Tibial artery (tissue), 4 donors: ENCODE measurements at regions not wholly inside any gene's neighbourhood (a gene's known extent, or its start where the extent isn't known, plus 50 kb on each side); places are given as distances from the start of the nearest gene placed in this dataset.

ENCODE experiments used
- DNase-seq, 2 donors: peaks; one replicate each; pipeline ENCODE4 v3.0.0-alpha.2; 2019
- H3K27ac ChIP-seq, 2 donors: fragments of 200-600 bp; sonication (generic) in 1 of 2; 1 replicate in 1 of 2; 2 replicates in 1 of 2; pipeline ENCODE4 v1.5.1; 2018 to 2019; ENCODE audit warnings: mild to moderate bottlenecking in 1 of 2
- H3K27me3 ChIP-seq, 2 donors: fragments of 200-600 bp; sonication (generic) in 1 of 2; one replicate each; pipeline versions ENCODE4 v1.5.1 to v1.6.0; 2016 to 2019
- H3K36me3 ChIP-seq, 3 donors: fragments of 200-600 bp; sonication (generic) in 2 of 3; one replicate each; pipeline ENCODE4 v1.5.1; 2016 to 2019; ENCODE audit warnings: mild to moderate bottlenecking in 2 of 3
- H3K4me1 ChIP-seq, 4 donors: fragments of 200-600 bp; sonication (generic) in 2 of 4; 1 replicate in 3 of 4; 2 replicates in 1 of 4; pipeline ENCODE4 v1.5.1; 2016 to 2019
- H3K4me3 ChIP-seq, 2 donors: fragments of 200-600 bp; sonication (generic) in 1 of 2; 1 replicate in 1 of 2; 2 replicates in 1 of 2; pipeline ENCODE4 v1.5.1; 2018 to 2019; ENCODE audit warnings: mild to moderate bottlenecking in 2 of 2
- H3K9me3 ChIP-seq, 3 donors: fragments of 200-600 bp; sonication (generic) in 1 of 3; one replicate each; pipeline ENCODE4 v1.5.1; 2016 to 2019
- CTCF ChIP-seq, 2 experiments: fragments of 200-600 bp in 1 of 2; fragments of 450-650 bp in 1 of 2; IDR thresholded peaks; one replicate each; pipeline ENCODE4 v1.5.1; 2017 to 2019; ENCODE audit warnings: antibody characterized with exemption in 2 of 2, mild to moderate bottlenecking in 1 of 2, moderate library complexity in 1 of 2
- intact Hi-C: fragments of 100-400 bp; cut with DNase I; formaldehyde crosslinking; loops from one replicate; pipeline ENCODE4 v1.15.0; 2023; ENCODE audit warnings: low total_unique reads

DNA sequence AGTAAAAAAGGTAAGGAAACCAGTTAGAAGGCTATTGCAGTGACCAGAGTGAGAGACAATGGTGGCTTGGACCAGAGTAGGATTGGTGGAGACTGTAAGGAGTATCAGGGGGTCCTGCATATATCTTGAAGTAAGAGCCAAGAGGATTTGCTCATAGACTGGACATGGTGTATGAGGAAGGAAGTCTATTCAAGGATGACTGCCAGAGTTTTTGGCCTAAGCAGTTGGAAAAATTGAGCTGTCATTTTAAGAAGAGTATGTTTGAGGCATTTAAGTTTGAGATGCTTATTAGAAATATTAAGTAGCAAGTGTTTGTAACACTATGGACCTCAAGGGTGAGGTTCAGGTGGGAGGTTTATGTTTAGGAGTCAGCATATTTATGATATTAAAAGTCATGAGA is 596.6 kb downstream of the METTL15 start:
- H3K27me3 ChIP-seq, result no peaks in the 10 kb centered on the region
- no peak overlapping the region for H3K27ac ChIP-seq
- intact Hi-C loops, result no loop called here
- no peak overlapping the region for H3K4me3 ChIP-seq
- no peaks in the 10 kb centered on the region for H3K36me3 ChIP-seq
- no peak for TF ChIP-seq CTCF (IDR thresholded peaks at IDR 0.05)
- DNase-seq, result no peak
- H3K9me3 ChIP-seq, result no peaks in the 10 kb centered on the region
- H3K4me1 ChIP-seq, result peaks cover 0 to 4% (median 0%) of the 10 kb centered on the region in 4 donors

- H3K4me1 ChIP-seq, result peaks cover 0 to 4% (median 0%) of the 10 kb centered on the region in 4 donors
- H3K27ac ChIP-seq, result no peak overlapping the region
- no peak for TF ChIP-seq CTCF (IDR thresholded peaks at IDR 0.05)
- H3K36me3 ChIP-seq, result no peaks in the 10 kb centered on the region
- intact Hi-C loops, result no loop called here
- H3K9me3 ChIP-seq, result no peaks in the 10 kb centered on the region
- no peaks in the 10 kb centered on the region for H3K27me3 ChIP-seq
- H3K4me3 ChIP-seq, result no peak overlapping the region
- DNase-seq, result no peak
These were observed 595.2 kb downstream of the METTL15 start for GRCh38 chr11:28703371-28703770.

- Histone ChIP-seq H3K4me1 (peaks cover 0 to 4% (median 0%) of the 10 kb centered on the region in 4 donors), H3K9me3 (no peaks in the 10 kb centered on the region), H3K36me3 (no peaks in the 10 kb centered on the region), H3K27me3 (no peaks in the 10 kb centered on the region), H3K4me3 (no peak overlapping the region), H3K27ac (no peak overlapping the region)
- no peak for TF ChIP-seq CTCF (IDR thresholded peaks at IDR 0.05)
- intact Hi-C loops, result no loop called here
- DNase-seq, result no peak
These were observed 594.7 kb downstream of the METTL15 start for GRCh38 chr11:28702871-28703270.

DNA sequence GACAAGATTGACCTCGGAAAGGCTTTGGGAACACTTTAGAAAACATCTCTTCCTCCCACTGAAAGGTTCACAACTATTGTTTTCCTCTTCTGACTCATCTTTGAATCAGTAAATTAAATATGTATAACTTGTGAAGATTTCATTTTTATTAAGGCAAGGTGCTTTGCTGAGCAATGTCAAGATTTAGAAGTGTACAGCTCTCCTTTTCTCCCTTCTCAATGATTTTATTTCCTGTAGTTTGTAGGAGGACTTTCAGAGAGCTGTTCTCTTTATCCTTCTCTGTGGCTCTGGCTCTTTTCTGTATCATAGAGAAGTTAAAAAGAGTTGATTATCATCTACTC is 594.2 kb downstream of the METTL15 start:
- TF ChIP-seq CTCF (IDR thresholded peaks at IDR 0.05), result no peak
- Histone ChIP-seq H3K27me3 (no peaks in the 10 kb centered on the region), H3K36me3 (no peaks in the 10 kb centered on the region), H3K4me3 (no peak overlapping the region), H3K9me3 (no peaks in the 10 kb centered on the region), H3K4me1 (peaks cover 0 to 4% (median 0%) of the 10 kb centered on the region in 4 donors), H3K27ac (no peak overlapping the region)
- intact Hi-C loops, result no loop called here
- no peak for DNase-seq

GRCh38 chr11:28701760-28702449 is 593.7 kb downstream of the METTL15 start:
- Histone ChIP-seq H3K9me3 (no peaks in the 10 kb centered on the region), H3K27ac (no peak overlapping the region), H3K4me3 (no peak overlapping the region), H3K27me3 (no peaks in the 10 kb centered on the region), H3K36me3 (no peaks in the 10 kb centered on the region), H3K4me1 (peaks cover 0 to 4% (median 0%) of the 10 kb centered on the region in 4 donors)
- TF ChIP-seq CTCF (IDR thresholded peaks at IDR 0.05), result no peak
- no peak for DNase-seq
- intact Hi-C loops, result no loop called here

GRCh38 chr11:28699701-28700100 is 591.5 kb downstream of the METTL15 start:
- no peaks in the 10 kb centered on the region for H3K36me3 ChIP-seq
- H3K27ac ChIP-seq, result no peak overlapping the region
- no peaks in the 10 kb centered on the region for H3K27me3 ChIP-seq
- H3K4me3 ChIP-seq, result no peak overlapping the region
- TF ChIP-seq CTCF (IDR thresholded peaks at IDR 0.05), result no peak
- peaks cover 0 to 4% (median 0%) of the 10 kb centered on the region in 4 donors for H3K4me1 ChIP-seq
- no peaks in the 10 kb centered on the region for H3K9me3 ChIP-seq
- DNase-seq, result no peak
- intact Hi-C loops, result loop anchor here (5.0 kb wide), 1 partner anchor 1002 kb away; no protein-coding TSS in a partner anchor
